ENCODE measurements at regions not wholly inside any gene's neighbourhood (a gene's known extent, or its start where the extent isn't known, plus 50 kb on each side); places are given as distances from the start of the nearest gene placed in this dataset.

DNA sequence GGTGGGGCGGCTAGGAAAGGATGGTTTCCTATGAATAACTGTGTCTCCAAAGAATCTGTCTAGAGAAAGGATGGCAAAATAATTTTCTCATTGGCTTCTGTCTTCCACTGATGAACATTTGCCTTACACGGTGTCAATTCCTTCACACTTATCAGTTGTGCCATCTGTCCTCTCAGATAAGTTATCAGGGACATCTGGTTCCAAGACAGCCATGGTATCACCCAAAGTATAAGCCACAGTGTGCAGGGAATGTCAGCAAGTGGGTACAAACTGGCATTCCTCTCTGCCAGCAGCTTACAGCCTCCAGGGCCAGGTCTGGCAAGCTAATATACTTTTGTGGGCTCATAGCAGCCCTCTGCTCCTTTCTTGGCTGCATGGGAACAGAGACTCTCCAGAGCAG, 1092.0 kb downstream of the EFNA5 start:
- no peak for TF ChIP-seq POLR2A (IDR thresholded peaks at IDR 0.05)
- TF ChIP-seq, protein P1, sequence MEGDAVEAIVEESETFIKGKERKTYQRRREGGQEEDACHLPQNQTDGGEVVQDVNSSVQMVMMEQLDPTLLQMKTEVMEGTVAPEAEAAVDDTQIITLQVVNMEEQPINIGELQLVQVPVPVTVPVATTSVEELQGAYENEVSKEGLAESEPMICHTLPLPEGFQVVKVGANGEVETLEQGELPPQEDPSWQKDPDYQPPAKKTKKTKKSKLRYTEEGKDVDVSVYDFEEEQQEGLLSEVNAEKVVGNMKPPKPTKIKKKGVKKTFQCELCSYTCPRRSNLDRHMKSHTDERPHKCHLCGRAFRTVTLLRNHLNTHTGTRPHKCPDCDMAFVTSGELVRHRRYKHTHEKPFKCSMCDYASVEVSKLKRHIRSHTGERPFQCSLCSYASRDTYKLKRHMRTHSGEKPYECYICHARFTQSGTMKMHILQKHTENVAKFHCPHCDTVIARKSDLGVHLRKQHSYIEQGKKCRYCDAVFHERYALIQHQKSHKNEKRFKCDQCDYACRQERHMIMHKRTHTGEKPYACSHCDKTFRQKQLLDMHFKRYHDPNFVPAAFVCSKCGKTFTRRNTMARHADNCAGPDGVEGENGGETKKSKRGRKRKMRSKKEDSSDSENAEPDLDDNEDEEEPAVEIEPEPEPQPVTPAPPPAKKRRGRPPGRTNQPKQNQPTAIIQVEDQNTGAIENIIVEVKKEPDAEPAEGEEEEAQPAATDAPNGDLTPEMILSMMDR (IDR thresholded peaks at IDR 0.05): no peak
- no peak for TF ChIP-seq EP300 (IDR thresholded peaks at IDR 0.05)
